MM.1S (cell line): ENCODE measurements at regions not wholly inside any gene's neighbourhood (a gene's known extent, or its start where the extent isn't known, plus 50 kb on each side); places are given as distances from the start of the nearest gene placed in this dataset.

Source experiments
- DNase-seq: peaks from one replicate; pipeline ENCODE4 v3.0.0-alpha.2; 2015
- H2AFZ ChIP-seq: fragments of 300-600 bp; sonication (generic); 2 replicates; pipeline ENCODE4 v1.6.0; 2016; ENCODE audit warnings: antibody characterized with exemption, low read length
- H3F3A ChIP-seq: fragments of 300-600 bp; sonication (generic); 2 replicates; pipeline ENCODE4 v1.6.1; 2016; ENCODE audit warnings: mild to moderate bottlenecking, antibody characterized with exemption, low read length, moderate library complexity, mixed read lengths; ENCODE audit not compliant: insufficient read depth
- H3K27ac ChIP-seq: fragments of 300-600 bp; sonication (generic); 2 replicates; pipeline ENCODE4 v1.5.1; 2016; ENCODE audit warnings: mild to moderate bottlenecking, low read length
- H3K27me3 ChIP-seq: fragments of 300-600 bp; sonication (generic); replicated peaks from 2 replicates; pipeline ENCODE4 v1.6.0; 2016; ENCODE audit warnings: low read length; ENCODE audit not compliant: insufficient read depth
- H3K36me3 ChIP-seq: fragments of 300-600 bp; sonication (generic); replicated peaks from 2 replicates; pipeline ENCODE4 v1.6.1; 2016; ENCODE audit warnings: mild to moderate bottlenecking, low read length, mixed read lengths; ENCODE audit not compliant: insufficient read depth
- H3K4me1 ChIP-seq: fragments of 300-600 bp; sonication (generic); 2 replicates; pipeline ENCODE4 v1.6.1; 2016; ENCODE audit warnings: low read length, mixed read lengths
- H3K4me2 ChIP-seq: fragments of 300-600 bp; sonication (generic); 2 replicates; pipeline ENCODE4 v1.6.0; 2016; ENCODE audit warnings: low read depth, low read length
- H3K4me3 ChIP-seq: fragments of 300-600 bp; sonication (generic); 2 replicates; pipeline ENCODE4 v1.5.1; 2016; ENCODE audit warnings: low read length, mixed read lengths
- H3K79me2 ChIP-seq: fragments of 300-600 bp; sonication (generic); 2 replicates; pipeline ENCODE4 v1.6.1; 2016; ENCODE audit warnings: mixed run types, low read length, mixed read lengths
- H3K9ac ChIP-seq: fragments of 300-600 bp; sonication (generic); 2 replicates; pipeline ENCODE4 v1.6.1; 2016; ENCODE audit warnings: low read length, mixed read lengths
- H3K9me2 ChIP-seq: fragments of 300-600 bp; sonication (generic); replicated peaks from 2 replicates; pipeline ENCODE4 v1.6.1; 2016; ENCODE audit warnings: mild to moderate bottlenecking, low read length, mixed read lengths; ENCODE audit not compliant: insufficient read depth
- H3K9me3 ChIP-seq: fragments of 300-600 bp; sonication (generic); replicated peaks from 2 replicates; pipeline ENCODE4 v1.6.1; 2016; ENCODE audit warnings: mild to moderate bottlenecking, low read length, mixed read lengths; ENCODE audit not compliant: insufficient read depth
- H4K20me1 ChIP-seq: fragments of 300-600 bp; sonication (generic); 2 replicates; pipeline ENCODE4 v1.6.1; 2016; ENCODE audit warnings: mild to moderate bottlenecking, low read length, moderate library complexity, mixed read lengths; ENCODE audit not compliant: insufficient read depth
- EZH2 ChIP-seq: fragments of 300-600 bp; sonication (generic); optimal IDR thresholded peaks from 2 replicates; pipeline ENCODE3; 2017; ENCODE audit warnings: low read depth, mild to moderate bottlenecking, antibody characterized with exemption, low read length, mixed read lengths
- EZH2phosphoT487 ChIP-seq: fragments of 300-600 bp; sonication (generic); IDR thresholded peaks from 2 replicates; pipeline ENCODE4 v1.6.1; 2018; ENCODE audit warnings: antibody characterized with exemption, low read length
- TF ChIP-seq, protein P1 (sequence below): fragments of 300-600 bp; sonication (generic); IDR thresholded peaks from 2 replicates; pipeline ENCODE4 v1.5.1; 2016; ENCODE audit warnings: antibody characterized with exemption, low read length, mixed read lengths

DNA sequence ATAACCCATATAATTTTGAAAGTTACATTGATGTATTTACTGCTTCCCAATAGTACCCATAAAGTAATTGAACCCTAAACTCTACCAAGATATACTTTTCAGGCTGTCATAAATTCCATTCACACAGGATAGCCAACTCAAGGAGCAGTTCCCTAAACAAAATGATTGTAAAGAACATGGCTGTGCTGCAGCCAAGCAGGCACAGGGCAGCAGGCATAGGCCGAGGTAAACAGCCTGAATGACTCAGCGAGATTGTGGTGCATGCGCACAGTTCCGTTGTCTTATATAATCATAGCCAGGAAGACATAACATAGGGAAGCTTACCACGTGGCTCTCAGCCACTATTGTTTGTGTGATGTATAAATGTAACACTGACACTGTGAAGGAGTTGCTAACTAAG lies 344.9 kb downstream of the FSCB start:
- no peak overlapping the region for H3K4me3 ChIP-seq
- no peak overlapping the region for H2AFZ ChIP-seq
- H3K4me1 ChIP-seq, result no peaks in the 10 kb centered on the region
- no peaks in the 10 kb centered on the region for H3K9me3 ChIP-seq
- H3K4me2 ChIP-seq, result no peak overlapping the region
- H4K20me1 ChIP-seq, result no peaks in the 10 kb centered on the region
- no peaks in the 10 kb centered on the region for H3K36me3 ChIP-seq
- no peaks in the 10 kb centered on the region for H3K9me2 ChIP-seq
- no peak overlapping the region for H3K9ac ChIP-seq
- no peaks in the 10 kb centered on the region for H3K27me3 ChIP-seq
- H3F3A ChIP-seq, result no peaks in the 10 kb centered on the region
- TF ChIP-seq EZH2, result no peak
- TF ChIP-seq EZH2phosphoT487, result no peak
- TF ChIP-seq, protein P1, sequence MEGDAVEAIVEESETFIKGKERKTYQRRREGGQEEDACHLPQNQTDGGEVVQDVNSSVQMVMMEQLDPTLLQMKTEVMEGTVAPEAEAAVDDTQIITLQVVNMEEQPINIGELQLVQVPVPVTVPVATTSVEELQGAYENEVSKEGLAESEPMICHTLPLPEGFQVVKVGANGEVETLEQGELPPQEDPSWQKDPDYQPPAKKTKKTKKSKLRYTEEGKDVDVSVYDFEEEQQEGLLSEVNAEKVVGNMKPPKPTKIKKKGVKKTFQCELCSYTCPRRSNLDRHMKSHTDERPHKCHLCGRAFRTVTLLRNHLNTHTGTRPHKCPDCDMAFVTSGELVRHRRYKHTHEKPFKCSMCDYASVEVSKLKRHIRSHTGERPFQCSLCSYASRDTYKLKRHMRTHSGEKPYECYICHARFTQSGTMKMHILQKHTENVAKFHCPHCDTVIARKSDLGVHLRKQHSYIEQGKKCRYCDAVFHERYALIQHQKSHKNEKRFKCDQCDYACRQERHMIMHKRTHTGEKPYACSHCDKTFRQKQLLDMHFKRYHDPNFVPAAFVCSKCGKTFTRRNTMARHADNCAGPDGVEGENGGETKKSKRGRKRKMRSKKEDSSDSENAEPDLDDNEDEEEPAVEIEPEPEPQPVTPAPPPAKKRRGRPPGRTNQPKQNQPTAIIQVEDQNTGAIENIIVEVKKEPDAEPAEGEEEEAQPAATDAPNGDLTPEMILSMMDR, result no peak
- no peak overlapping the region for H3K27ac ChIP-seq
- H3K79me2 ChIP-seq, result no peaks in the 10 kb centered on the region
- DNase-seq, result no peak

DNA sequence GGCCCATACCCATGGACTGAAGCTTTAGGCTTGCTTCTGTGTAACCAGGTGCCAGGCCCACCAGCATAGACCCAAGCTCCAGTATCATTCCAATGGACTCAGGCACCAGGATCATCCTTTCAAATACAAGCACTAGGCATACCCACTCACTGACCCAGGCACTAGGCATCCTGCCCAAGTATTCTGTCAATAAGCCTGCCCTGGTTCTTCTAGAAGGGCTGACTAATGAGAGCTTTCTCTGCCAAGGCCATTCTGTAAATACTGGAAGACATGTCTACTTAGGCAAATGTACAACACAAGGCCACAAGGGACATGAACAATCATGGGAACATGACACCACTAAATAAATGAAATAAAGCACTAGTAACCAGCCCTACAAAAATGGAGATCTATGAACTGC lies 352.2 kb downstream of the FSCB start:
- Histone ChIP-seq H3K4me2 (no peak overlapping the region), H3K9me3 (no peaks in the 10 kb centered on the region), H3F3A (no peaks in the 10 kb centered on the region), H3K27ac (no peak overlapping the region), H3K4me1 (no peaks in the 10 kb centered on the region), H3K9ac (no peak overlapping the region), H3K9me2 (no peaks in the 10 kb centered on the region), H4K20me1 (no peaks in the 10 kb centered on the region), H3K36me3 (no peaks in the 10 kb centered on the region), H3K79me2 (no peaks in the 10 kb centered on the region), H2AFZ (no peak overlapping the region), H3K4me3 (no peak overlapping the region), H3K27me3 (no peaks in the 10 kb centered on the region)
- no peak for DNase-seq
- TF ChIP-seq, protein P1, result no peak
- TF ChIP-seq EZH2phosphoT487 (no peak), EZH2 (no peak)

GRCh38 chr14:44154446-44154845 lies 352.6 kb downstream of the FSCB start:
- H4K20me1 ChIP-seq, result no peaks in the 10 kb centered on the region
- H2AFZ ChIP-seq, result no peak overlapping the region
- no peaks in the 10 kb centered on the region for H3K9me3 ChIP-seq
- H3K79me2 ChIP-seq, result no peaks in the 10 kb centered on the region
- H3K9me2 ChIP-seq, result no peaks in the 10 kb centered on the region
- no peak for DNase-seq
- no peaks in the 10 kb centered on the region for H3K36me3 ChIP-seq
- no peak overlapping the region for H3K4me3 ChIP-seq
- no peaks in the 10 kb centered on the region for H3F3A ChIP-seq
- H3K4me1 ChIP-seq, result no peaks in the 10 kb centered on the region
- H3K27me3 ChIP-seq, result no peaks in the 10 kb centered on the region
- no peak overlapping the region for H3K27ac ChIP-seq
- H3K4me2 ChIP-seq, result no peak overlapping the region
- no peak for TF ChIP-seq EZH2phosphoT487
- no peak for TF ChIP-seq EZH2
- TF ChIP-seq, protein P1, result no peak
- H3K9ac ChIP-seq, result no peak overlapping the region
